Progenitor cell of endocrine pancreas (in vitro differentiated cells): ENCODE measurements at regions not wholly inside any gene's neighbourhood (a gene's known extent, or its start where the extent isn't known, plus 50 kb on each side); places are given as distances from the start of the nearest gene placed in this dataset.

Source experiments
- DNase-seq: peaks from one replicate; pipeline ENCODE4 v3.0.0; 2021; ENCODE audit warnings: low spot score; ENCODE audit not compliant: unreplicated experiment
- H3K27ac Mint-ChIP-seq: 2 replicates; pipeline ENCODE4 v1.8.0; 2021; ENCODE audit warnings: mild to moderate bottlenecking, moderate library complexity, mixed read lengths
- H3K27me3 Mint-ChIP-seq: 2 replicates; pipeline ENCODE4 v1.8.0; 2021; ENCODE audit warnings: mixed read lengths
- H3K36me3 Mint-ChIP-seq: 2 replicates; pipeline ENCODE4 v1.8.0; 2022; ENCODE audit warnings: mixed read lengths; ENCODE audit not compliant: insufficient read depth
- H3K4me1 Mint-ChIP-seq: 2 replicates; pipeline ENCODE4 v1.8.0; 2021; ENCODE audit warnings: low read depth, mixed read lengths
- H3K4me3 Mint-ChIP-seq: 2 replicates; pipeline ENCODE4 v1.8.0; 2021; ENCODE audit warnings: low read depth, mild to moderate bottlenecking, moderate library complexity, mixed read lengths
- H3K9me3 Mint-ChIP-seq: 2 replicates; pipeline ENCODE4 v1.8.0; 2021; ENCODE audit warnings: low read depth, mixed read lengths
- CTCF ChIP-seq: fragments of 200-600 bp; sonication (generic); IDR thresholded peaks from one replicate; pipeline ENCODE4 v1.5.0; 2021; ENCODE audit warnings: antibody characterized with exemption, mild to moderate bottlenecking; ENCODE audit not compliant: unreplicated experiment

GRCh38 chr3:88000853-88001252 lies 58.0 kb downstream of the CGGBP1 start:
- TF ChIP-seq CTCF: no peak
- H3K27ac Mint-ChIP-seq: no peak overlapping the region
- no peaks in the 10 kb centered on the region for H3K9me3 Mint-ChIP-seq
- H3K4me1 Mint-ChIP-seq: peaks cover 9% of the 10 kb centered on the region
- no peaks in the 10 kb centered on the region for H3K27me3 Mint-ChIP-seq
- peak overlapping the region; percentile 74 for H3K4me3 Mint-ChIP-seq
- no peaks in the 10 kb centered on the region for H3K36me3 Mint-ChIP-seq
- no peak for DNase-seq

GRCh38 chr3:87997966-87998365 lies 60.8 kb downstream of the CGGBP1 start:
- no peak overlapping the region for H3K27ac Mint-ChIP-seq
- no peak for DNase-seq
- no peaks in the 10 kb centered on the region for H3K36me3 Mint-ChIP-seq
- no peak overlapping the region for H3K4me3 Mint-ChIP-seq
- H3K4me1 Mint-ChIP-seq: peaks cover 9% of the 10 kb centered on the region
- no peaks in the 10 kb centered on the region for H3K9me3 Mint-ChIP-seq
- no peak for TF ChIP-seq CTCF
- no peaks in the 10 kb centered on the region for H3K27me3 Mint-ChIP-seq

- no peak for TF ChIP-seq CTCF
- Mint-ChIP-seq H3K36me3 (no peaks in the 10 kb centered on the region), H3K4me1 (peaks cover 9% of the 10 kb centered on the region), H3K27ac (no peak overlapping the region), H3K27me3 (no peaks in the 10 kb centered on the region), H3K9me3 (no peaks in the 10 kb centered on the region), H3K4me3 (no peak overlapping the region)
- no peak for DNase-seq
These were observed 61.5 kb downstream of the CGGBP1 start for GRCh38 chr3:87997298-87997697.

- Mint-ChIP-seq H3K27ac (no peak overlapping the region), H3K36me3 (no peaks in the 10 kb centered on the region), H3K27me3 (no peaks in the 10 kb centered on the region), H3K4me1 (peaks cover 9% of the 10 kb centered on the region), H3K9me3 (no peaks in the 10 kb centered on the region), H3K4me3 (no peak overlapping the region)
- DNase-seq: no peak
- TF ChIP-seq CTCF: no peak
These were observed 61.9 kb downstream of the CGGBP1 start for GRCh38 chr3:87996882-87997281.

- Mint-ChIP-seq H3K36me3 (no peaks in the 10 kb centered on the region), H3K27me3 (no peaks in the 10 kb centered on the region), H3K4me3 (no peak overlapping the region), H3K27ac (no peak overlapping the region), H3K4me1 (peaks cover 6% of the 10 kb centered on the region), H3K9me3 (no peaks in the 10 kb centered on the region)
- no peak for TF ChIP-seq CTCF
- no peak for DNase-seq
These were observed 65.2 kb downstream of the CGGBP1 start for GRCh38 chr3:87993566-87993965.
